GF-D8 (cell line): ENCODE measurements at regions not wholly inside any gene's neighbourhood (a gene's known extent, or its start where the extent isn't known, plus 50 kb on each side); places are given as distances from the start of the nearest gene placed in this dataset.
"Not testable (repeated sequence)": the region's sequence is repeated elsewhere in the genome, so short reads cannot be mapped to it uniquely, and the experiment has no call there.

Experiments
- DNase-seq: peaks from one replicate; lab custom pipeline; 2025; lab: John Stamatoyannopoulos, UW

GRCh38 chr13:81546294-81546693 is 1205.4 kb upstream of the SPRY2 start:
- DNase-seq: not testable (repeated sequence)

- no peak for DNase-seq
Measured at GRCh38 chr13:81540777-81541176, 1199.9 kb upstream of the SPRY2 start.

GRCh38 chr13:81539643-81540150 is 1198.8 kb upstream of the SPRY2 start:
- DNase-seq: no peak

DNA sequence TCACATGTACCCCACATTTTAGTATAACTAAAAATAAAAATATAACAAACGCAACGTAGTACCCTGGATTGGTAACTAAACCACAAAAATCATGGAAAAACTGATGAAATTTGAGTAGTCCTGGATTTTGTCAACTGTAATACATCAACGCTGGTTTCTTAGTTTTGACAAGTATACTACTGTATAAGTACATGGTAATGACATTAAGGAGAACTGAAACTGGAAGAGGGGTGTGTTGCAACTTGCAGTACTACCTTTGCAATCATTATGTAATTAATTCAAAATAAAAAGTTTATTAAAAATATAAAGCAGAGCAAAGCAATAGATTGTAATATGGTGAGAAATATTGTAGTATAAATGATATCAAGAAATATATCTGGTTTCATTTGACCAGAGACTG is 1158.0 kb upstream of the SPRY2 start:
- no peak for DNase-seq

- no peak for DNase-seq
Measured at GRCh38 chr13:81493144-81493543, 1152.2 kb upstream of the SPRY2 start.

- DNase-seq: no peak
Measured at GRCh38 chr13:81492449-81492848, 1151.5 kb upstream of the SPRY2 start.

DNA sequence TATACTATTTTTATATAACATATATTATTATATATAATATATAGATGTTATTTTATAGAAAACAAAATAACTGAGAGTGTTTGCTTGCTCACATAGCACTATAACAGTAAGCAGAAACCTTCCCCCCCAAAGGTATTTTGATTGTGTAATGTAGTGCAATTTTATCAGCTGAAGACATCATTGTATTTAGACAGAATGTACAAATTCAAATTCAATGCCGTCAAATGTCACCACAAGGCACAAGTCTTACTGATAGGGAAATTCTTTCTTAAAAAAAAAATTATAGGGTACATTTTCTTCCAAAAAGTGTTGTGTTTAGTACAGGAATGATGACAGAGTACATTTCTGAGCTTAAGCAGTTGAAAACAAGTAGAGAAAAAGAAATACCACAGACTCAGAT is 1147.1 kb upstream of the SPRY2 start:
- DNase-seq: no peak

DNA sequence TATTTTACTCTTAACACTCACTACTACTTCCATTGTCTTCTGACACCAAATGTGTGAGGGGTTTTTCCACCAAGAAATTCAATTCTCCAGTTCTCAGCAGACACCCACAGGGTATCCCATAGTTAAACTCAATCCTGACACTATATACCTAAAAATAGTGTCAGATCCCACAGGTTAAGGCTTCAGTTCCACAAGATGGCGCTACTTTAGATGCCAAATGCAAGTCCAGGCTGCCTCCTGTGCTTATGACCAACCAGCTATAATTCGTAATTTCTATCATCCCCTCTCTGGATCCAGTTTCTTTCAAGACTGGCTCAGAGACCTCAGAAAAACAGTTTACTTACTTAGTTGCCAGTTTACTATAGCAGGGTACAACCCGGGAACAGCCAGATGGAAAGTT is 1146.2 kb upstream of the SPRY2 start:
- DNase-seq: no peak

DNA sequence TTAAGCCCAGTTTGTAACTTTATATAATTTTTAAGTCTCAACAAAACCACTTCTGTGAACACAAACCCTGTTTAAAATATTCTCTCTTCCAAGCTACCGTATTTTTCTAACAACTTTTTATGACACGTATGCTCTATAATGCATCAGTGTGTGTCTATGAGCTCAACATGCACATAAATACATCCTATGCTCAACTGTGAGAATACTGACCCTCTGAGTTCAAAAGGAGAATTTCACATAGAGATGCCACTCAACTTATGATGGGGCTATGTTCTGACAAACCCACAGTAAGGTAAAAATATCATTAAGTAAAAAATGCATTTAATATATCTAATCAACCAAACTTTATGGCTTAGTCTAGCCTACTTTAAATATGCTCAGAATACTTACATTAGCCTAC is 1139.7 kb upstream of the SPRY2 start:
- DNase-seq: no peak

DNA sequence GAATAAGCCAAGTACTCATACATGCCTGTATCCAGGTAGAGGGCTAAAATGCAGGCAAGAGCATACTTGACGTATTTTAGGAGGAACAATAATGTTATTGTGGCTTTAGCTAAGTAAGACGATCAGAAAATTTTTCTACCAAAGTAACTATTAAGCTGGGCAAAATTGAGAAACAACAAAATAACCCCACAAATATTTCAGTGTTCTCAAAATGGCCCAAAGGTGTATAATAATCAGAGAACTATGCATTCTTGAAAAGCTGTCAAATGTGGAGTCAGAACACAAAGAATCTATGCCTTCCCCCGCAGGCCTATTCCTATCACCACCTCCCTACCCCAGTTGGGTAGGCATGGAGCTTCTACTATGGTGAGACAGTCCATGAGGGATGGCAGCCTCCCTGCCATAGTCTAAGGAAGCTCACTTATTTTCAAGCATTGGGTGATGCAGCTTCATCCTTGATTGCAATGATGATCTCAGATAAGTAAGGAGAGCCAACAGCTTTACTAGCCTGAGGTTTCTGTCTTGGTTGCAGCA is 1132.5 kb upstream of the SPRY2 start:
- no peak for DNase-seq

DNA sequence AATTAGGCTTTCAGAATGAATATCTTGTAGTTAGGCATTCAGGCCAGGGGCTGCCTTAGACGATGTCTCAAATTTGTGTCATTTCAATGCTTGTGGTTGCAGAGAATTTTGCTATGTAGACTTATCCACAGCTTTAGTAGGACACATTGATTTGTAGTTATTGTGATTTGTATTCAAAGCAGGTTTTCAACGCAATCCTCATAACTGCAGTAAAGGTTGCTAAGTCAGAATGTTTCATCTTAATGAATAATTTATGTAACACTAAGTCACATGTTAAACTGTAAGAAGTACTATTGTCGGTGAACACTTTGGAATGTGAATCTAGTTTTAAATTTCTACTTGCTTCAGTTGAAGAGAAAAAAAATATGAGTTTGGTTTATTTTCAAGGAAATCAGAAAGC is 1117.2 kb upstream of the SPRY2 start:
- DNase-seq: no peak

GRCh38 chr13:81446441-81446840 is 1105.5 kb upstream of the SPRY2 start:
- no peak for DNase-seq

DNA sequence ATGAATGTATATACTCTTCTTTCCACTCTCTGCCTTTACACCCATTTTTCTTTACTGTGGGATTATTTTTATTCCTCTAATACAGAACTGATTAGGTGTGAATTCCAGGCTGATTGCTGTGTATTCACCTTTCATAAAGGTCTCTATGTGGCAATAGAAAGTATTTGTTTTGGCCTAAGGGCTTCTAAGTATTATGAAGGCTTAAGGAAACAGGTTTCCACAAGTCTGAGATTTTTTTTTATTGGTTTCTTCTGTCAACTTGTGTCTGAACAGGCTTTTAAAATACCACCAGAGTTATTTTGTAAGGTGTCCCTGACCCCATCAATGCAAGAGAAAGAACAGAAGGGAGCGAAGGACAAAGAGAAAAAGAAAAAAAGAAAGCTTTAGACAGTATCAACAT is 1102.0 kb upstream of the SPRY2 start:
- DNase-seq: no peak

DNA sequence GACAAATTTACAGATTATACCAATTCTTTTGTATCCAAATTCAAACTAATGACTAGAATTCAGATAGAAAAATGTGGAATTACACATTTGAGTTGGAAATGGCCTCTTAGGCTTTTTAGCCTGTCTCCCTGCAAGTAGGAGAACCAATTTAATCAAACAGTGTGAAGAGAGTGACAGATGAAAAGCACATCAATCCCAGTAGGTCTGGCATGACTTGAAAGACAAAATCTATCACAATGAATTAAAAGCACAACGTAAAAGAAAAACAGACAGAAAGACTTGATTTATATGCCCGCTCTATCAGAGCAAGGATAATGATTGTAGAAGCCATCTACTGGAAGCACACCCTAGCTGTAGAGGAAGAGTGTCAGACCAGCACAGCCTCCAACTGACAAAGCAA is 1084.4 kb upstream of the SPRY2 start:
- DNase-seq: no peak

GRCh38 chr13:81409284-81409683 is 1068.4 kb upstream of the SPRY2 start:
- DNase-seq: no peak

DNA sequence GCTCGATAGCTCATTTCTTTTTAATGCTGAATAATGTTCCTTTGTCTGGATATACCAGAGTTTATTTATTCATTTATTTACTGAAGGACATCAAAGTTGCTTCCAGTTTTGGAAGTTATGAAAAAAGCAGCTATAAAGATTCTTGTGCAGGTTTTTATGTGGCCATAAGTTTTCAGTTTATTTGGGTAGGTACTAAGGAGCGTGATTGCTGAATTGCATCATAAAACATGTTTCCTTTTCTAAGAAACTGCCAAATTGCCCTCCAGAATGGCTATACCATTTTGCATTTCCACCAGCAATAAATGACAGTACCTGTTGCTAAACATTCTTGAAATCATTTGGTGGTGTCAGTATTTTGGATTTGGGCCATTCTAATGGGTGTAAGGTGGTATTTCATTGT is 1067.7 kb upstream of the SPRY2 start:
- DNase-seq: no peak

- no peak for DNase-seq
Measured at GRCh38 chr13:81406639-81407292, 1065.8 kb upstream of the SPRY2 start.

DNA sequence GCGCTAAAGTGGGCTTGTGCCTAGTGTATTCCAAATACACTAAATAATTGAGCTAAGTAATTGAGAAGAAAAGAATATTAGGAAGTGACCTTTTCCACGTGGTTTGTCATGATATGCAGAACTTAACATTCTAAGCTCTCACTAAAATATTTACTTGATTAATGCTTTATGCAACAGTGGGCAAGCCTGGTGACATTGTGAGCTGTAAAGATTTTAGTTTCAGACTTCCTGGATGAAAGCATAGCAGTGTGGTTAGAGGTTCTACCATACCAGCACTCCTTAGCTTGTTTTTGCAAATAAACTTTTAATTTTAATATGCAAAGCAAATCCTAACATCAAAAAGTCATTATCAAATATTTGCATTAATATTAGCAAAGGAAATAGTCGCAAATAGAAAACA is 1065.1 kb upstream of the SPRY2 start:
- no peak for DNase-seq

DNA sequence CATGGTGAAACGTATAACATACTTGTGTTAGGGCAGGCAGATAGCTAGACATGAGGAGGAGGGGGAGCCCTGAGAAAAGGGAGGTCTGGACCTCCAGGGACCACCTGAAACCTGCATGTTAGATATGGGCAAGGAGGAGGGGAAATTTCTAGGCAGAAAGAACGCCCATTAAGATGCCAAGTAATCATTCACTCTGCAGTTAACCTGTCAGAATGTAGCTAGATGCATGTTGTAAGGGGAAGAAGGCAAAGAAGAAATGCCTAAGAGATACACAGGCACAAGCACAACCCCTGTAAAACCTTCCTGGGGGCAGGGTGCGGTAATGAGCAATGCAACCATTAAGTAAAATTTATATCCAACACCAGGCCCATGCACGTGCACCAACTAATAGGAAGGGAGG is 1055.3 kb upstream of the SPRY2 start:
- DNase-seq: no peak

GRCh38 chr13:81395368-81395767 is 1054.4 kb upstream of the SPRY2 start:
- DNase-seq: no peak

- DNase-seq: no peak
Measured at GRCh38 chr13:81394640-81395039, 1053.7 kb upstream of the SPRY2 start.

- DNase-seq: no peak
Measured at GRCh38 chr13:81393721-81394120, 1052.8 kb upstream of the SPRY2 start.

DNA sequence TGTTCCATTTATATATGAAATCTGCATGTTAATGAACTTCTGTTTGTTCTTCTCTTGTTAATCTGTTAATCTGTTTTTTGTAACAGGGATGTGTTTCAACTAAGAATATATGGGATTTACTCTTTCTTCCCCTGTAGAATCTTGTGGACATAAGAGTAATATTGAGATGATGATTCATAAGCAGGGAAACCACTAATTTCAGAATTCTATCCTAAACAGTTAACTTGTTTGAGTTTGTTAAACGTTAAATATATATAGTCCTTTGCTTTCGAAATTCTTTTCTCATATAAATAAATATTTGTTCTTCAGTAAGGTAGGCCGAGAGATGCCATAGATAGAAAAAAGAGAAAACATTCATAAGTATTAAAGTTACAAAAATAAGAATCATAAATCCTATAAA is 1052.2 kb upstream of the SPRY2 start:
- no peak for DNase-seq

- DNase-seq: no peak
Measured at GRCh38 chr13:81388400-81388799, 1047.5 kb upstream of the SPRY2 start.
